Fibroblast of skin of left quadriceps (primary cell): ENCODE measurements at regions not wholly inside any gene's neighbourhood (a gene's known extent, or its start where the extent isn't known, plus 50 kb on each side); places are given as distances from the start of the nearest gene placed in this dataset.
"Not testable (repeated sequence)": the region's sequence is repeated elsewhere in the genome, so short reads cannot be mapped to it uniquely, and the experiment has no call there.

Source experiments
- DNase-seq, 2 experiments: peaks; one replicate each; pipeline ENCODE4 v3.0.0-alpha.2; 2013; ENCODE audit warnings: low read depth in 2 of 2

DNA sequence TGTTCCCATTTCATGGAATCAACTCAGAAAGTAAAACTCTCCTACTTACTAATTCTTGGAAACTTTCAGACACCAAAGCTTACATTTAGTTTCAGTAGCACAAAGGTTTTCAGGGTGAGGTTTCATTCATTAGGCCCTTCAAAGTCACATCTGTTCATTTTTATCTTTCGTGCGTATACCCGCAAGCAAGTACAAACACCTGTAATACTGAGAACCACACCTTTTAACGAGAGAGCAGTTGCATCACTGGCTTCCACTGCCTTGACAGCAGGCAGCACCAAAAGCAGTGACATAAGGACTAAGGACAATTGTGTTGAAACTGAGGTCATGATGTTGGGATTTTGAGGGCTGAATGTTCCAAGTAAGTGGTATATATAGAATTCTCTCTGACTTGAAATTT lies 60.5 kb downstream of the GOLGA6L22 start:
- DNase-seq, result not testable (repeated sequence)

DNA sequence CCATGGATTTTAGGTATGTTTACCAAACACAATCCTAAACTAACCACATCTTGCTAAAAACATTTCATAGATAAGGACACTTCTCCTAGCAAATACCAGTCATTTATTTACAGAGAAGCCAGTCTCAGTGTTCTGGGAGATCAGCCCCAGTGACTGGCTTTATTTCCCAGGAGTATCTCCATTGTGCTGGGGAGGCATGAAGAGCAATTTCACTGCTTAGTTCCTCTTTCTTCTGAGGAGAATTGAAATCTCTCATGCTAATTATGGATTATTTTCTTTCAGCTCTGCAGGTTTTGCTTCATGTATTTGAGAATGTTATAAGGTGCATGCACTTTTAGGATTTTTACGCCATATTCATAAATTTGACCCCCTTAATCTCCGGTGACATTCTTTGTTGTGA lies 67.8 kb downstream of the GOLGA6L22 start:
- not testable (repeated sequence) for DNase-seq

DNA sequence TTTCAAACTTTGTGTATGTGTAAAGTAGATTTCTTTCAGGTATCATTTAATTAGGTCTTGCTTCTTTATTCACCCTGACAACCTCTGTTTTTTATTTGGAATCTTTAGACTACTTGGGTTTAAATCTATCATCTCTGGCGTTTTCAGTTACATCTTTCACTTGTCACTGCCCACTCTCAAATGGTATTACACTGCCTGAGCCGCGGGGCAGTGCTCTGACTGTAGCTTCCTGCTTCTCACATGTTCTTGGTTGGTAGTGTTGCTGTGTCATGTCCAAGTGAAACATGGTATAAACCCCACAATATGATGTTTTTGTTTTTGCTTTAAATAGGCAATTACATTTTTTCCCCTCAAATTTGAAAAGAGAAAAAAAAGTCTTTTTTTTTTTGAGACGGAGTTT lies 68.3 kb downstream of the GOLGA6L22 start:
- DNase-seq, result not testable (repeated sequence)

DNA sequence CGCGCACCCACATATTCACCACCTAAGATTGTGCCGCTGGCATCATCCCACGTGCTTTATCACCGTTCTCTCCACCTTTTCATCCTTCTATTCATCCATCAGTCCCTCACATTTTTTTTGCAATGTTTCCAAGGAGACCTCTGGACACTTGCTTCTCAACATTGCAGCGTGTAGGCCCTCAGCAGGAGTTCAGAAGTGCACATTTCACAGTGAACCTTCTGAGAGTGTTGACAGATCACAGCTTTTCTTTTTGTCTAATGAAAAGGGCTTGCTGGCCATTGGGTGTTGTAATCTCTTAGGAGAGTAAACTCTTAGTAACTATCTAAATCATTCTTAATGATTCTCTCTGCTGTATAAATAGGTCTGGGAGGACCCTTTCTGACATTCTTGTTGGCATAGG lies 70.5 kb downstream of the GOLGA6L22 start:
- DNase-seq, result not testable (repeated sequence)

DNA sequence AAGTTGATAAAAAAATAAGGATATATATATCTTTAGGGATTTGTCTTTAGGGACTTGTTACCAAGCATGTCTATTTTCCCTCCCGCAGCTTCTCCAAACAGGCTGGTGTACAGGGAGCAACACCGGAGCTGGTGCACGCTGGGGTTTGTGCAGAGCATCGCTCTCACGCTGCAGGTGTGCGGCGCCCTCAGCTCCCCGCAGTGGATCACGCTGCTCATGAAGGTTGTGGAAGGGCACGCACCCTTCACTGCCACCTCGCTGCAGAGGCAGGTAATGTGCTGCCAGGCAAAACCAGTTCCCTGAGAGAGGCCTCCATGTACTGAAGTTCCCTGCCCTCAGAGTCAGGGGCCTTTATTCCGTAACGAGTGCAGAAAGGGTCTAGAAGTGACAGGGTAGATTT lies 101.0 kb downstream of the GOLGA6L22 start:
- not testable (repeated sequence) for DNase-seq

DNA sequence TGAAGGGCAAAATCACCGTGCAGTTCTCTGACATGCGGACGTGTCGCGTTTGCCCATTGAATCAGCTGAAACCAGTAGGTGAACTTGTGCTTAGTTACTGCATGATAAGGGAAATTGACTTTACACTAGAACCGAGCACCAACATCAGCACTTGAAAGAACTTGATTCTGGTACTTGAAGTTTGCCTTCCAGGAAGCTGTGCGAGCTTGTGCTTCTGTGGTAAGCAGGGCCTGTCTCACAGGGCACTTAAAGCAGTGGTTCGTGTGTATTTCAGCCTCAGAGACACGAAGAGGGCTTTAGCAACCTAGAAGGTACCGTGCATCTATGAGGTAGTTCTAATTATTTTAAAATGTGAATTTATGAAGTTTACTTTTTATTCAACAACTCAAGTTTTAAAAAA lies 103.0 kb downstream of the GOLGA6L22 start:
- not testable (repeated sequence) for DNase-seq

DNA sequence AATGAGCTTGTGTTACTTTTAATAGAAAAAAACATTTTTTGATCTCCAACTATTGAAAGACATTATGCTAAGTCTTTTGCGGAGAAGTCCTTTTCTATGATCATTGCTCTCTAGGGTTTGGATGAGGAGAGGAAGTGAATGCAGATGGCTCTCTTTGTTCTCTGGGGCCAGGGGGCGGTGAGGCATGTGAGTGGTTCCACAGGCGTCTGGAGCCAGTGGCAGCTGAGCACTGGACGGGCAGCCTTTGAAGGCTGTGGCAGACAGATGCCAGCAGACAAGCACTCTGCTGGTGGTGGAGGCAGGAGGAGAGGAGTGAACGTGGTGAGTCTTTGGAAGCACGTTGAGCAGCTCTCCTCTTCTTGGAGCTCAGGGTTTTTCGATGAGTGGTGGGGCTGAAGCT lies 107.8 kb downstream of the GOLGA6L22 start:
- DNase-seq, result not testable (repeated sequence)

DNA sequence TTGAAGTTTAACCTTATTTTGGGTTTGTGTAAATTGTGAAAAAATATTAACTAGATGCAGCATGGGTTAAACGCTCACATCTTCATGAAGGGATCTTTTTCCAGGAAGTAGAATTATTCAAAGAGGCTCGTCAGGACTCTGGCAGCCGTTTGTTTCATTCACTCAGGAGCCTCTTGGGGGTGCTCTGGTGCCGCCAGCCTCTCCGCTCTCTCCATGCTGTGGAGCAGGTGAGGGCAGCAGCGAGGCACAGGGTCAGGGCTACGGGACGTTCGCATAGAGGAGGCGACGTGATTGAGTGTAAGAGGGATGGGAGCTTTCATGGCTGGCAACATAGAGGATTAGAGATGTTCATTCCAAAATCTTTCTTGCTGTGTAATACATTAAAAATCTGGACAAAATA lies 110.8 kb downstream of the GOLGA6L22 start:
- not testable (repeated sequence) for DNase-seq

DNA sequence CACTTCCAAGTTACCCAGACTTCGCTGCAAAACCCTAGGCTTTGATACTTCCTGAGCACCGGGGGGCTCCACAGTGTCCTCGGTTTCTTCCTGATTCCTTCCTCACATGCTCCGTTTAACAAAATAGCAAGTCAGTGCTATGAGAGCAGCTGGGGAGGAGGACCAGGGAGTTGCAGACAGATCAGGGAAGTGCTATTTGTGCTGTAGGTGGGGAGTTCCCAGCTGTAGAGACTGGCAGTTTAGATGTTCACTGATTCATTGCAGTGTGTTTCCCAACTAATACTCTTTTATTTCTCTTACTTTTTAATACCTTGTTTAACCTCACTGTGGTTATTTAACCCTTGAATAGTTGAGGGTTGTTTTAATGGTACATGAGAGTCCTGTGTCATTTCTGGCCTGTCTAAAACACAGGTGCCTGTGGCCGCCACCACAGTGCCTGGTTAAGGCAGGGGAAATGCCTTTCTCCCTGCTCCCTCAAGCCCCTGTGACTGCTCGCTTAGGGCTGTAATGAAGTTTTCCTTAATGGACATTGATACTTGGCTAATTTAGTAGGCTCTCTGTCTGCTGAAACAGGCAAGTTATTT lies 113.5 kb downstream of the GOLGA6L22 start:
- not testable (repeated sequence) for DNase-seq

DNA sequence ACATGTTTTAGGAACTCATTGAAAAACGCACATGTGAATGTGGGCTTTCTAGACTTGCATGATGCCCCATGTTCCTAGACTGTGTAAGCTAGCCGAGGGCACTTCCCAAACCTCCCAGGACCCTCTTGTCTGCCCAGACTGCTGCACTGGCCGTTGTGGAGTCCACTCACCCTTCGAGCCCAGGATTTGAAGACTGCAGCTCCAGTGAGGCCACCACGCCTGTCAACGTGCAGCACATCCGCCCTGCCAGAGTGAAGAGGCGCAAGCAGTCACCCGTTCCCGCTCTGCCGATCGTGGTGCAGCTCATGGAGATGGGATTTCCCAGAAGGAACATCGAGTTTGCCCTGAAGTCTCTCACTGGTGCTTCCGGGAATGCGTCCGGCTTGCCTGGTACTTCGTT lies 114.1 kb downstream of the GOLGA6L22 start:
- DNase-seq, result not testable (repeated sequence)

DNA sequence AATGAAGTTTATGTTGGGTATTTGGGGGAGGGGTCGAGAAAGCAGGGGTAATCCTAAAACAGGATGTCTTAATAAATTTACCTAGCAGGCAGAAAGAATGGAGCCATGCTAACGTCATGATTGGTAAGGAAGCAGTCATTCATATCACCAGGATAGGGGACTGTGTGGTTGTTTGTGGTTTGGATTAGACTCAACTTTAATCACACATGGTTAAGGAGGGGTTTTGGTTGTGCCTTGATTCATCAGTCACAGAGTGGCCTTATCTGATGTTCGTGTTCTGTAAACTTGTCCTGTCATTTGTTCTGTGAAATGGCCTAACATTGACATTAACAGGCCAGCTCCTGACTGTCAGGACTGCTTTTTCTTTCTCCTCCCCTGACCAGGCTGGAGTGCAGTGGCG lies 119.1 kb downstream of the GOLGA6L22 start:
- not testable (repeated sequence) for DNase-seq

DNA sequence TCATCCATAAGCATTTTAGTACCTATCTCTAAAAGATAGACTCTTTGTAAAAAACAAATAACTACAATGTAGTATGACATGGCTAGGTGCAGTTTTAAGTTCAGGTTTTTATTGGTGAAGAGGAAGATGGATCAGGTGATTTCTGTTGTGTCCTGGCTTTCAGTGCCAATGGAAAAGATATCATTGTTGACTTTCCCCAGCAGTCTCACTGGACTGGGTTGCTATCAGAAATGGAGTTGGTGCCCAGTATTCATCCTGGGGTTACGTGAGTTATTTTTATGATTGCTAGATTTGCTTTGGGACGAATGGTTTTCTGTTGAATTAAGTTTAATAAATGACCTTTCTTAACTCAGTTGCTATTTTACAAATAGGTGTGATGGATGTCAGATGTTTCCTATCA lies 120.5 kb downstream of the GOLGA6L22 start:
- DNase-seq, result not testable (repeated sequence)

DNA sequence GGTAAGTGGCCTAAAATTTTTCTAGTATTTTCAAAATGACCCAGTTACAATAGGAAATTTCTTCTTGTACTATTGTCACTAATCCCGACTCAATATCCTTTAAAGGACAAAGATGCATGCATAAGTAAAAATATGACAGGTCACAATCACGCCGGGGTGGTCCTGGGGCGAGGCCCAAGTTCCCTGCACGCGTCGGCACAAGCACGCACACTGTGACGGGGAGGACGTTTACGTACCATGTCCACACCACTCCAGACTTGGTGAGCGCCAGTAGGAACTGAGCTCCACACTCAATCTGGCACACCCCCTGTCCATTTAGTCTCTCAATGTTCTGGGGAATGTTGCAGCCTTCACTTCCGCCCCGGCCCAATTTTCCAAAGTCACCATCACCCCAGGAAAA lies 128.7 kb downstream of the GOLGA6L22 start:
- DNase-seq, result not testable (repeated sequence)

DNA sequence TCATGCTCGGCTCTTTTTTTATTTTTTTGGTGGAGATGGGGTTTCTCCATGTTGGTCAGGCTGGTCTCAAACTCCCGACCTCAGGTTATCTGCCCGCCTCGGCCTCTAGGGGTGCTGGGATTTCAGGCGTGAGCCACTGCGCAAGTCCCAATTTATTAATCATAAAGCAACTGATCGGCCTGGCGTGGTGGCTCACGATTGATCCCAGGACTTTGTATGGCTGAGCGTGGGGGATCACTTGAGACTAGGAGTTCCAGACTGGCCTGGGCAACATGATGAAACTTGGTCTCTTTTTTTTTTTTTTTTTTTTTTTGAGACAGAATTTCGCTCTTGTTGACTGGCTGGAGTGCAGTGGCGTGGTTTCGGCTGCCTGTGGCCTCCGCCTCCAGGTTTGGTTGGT lies 139.8 kb downstream of the GOLGA6L22 start:
- not testable (repeated sequence) for DNase-seq

DNA sequence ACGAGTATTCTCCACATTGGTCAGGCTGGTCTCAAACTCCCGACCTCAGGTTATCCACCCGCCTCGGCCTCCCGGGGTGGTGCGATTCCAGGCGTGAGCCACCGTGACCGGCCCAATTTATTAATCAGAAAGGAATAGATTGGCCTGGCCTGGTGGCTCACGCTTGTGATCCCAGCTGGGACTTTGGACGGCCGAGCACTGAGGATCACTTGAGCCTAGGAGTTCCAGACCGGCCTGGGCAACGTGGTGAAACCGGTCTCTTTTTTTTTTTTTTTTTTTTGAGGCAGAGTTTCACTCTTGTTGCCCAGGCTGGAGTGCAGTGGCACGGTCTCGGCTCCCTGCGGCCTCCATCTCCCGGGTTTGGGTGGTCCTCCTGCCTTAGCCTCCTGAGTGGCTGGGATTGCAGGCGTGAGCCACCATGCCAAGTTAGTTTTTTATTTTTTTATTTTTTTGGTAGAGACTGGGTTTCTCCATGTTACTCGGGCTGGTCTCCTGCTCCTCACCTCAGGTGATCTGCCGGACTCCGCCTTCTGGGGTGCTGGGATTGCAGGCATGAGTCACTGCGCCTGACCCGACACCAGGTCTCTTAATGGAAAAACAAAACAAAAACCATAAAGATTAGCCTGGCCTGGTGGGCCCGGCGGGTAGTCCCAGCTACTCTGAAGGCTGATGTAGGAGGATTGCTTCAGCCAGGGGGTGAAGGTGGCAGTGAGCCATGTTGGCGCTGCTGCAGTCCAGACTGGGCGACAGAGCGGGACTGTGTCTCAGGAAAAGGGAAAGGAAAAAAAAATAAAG lies 141.0 kb downstream of the GOLGA6L22 start:
- DNase-seq, result not testable (repeated sequence)

DNA sequence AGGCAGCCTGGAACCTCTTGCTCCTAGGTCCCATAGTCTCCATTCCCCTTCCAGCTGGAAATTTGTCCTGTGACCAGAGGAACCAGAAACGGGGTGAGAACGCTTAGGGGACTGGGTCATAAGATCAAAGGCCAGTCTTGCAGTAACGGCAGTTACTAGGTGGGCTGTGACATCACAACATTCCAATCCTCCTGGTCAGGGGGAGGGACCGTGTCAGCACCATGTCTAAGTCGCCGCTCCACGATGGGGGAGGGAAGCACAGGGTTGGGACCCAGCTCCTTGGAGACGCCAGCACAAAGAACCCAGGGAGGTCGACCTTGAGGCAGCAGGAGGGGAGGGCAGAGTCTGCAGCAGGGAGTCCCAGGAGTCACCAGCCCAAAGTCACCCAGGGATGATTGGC lies 158.3 kb downstream of the GOLGA6L22 start:
- not testable (repeated sequence) for DNase-seq

DNA sequence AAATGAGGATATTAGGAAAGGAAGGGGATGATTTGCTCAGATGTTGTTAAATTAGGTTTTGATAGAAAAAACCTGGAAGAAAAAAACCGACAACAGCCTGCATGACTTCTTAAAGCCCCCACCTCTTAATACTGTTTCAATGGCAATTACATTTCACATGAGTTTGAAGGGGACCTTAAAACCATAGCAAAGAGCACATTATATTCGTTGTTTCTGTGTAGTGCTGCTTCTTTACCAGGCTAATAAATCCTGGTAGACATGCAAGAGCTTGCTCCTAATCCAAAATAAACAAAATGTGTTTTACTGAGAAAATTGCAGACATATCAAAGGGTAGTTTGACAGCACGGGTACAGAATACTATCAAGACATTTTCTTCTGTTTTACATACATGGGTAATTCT lies 154.7 kb upstream of the NIPA1 start:
- DNase-seq, result not testable (repeated sequence)

DNA sequence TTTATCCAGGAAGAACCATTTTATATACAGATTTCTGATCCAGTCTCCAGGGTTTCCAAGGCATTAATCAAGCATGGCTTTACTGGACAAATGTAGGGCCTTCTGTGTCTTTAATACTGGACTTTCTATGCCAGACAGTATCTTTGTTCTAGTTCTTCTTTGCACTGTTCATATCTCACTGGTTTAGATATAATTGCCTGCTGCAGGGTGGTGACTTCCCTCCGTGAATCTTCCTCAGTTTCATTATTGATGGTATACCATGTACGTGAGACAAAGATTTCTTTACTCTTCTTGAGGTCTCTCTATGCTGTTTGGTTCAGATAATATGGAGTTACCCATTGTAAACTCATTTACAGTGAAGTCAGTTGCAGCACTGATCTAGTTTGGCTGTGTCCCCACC lies 146.5 kb upstream of the NIPA1 start:
- DNase-seq, result not testable (repeated sequence)

DNA sequence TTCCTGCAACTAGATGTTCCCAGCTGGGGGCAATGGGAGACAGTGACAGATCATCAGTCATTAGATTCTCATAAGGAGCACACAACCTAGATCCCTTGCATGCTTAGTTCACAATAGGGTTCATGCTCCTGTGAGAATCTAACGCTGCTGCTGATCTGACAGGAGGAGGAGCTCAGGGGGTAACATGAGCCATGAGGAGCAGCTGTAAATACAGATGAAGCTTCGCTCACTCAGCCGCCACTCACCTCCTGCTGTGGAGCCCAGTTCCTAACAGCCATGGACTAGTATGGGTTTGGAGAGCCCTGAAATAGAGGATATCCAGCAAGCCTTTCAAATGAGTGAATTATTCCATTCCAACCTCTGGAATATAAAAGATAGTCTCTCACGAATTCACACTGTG lies 137.0 kb upstream of the NIPA1 start:
- DNase-seq, result not testable (repeated sequence)

DNA sequence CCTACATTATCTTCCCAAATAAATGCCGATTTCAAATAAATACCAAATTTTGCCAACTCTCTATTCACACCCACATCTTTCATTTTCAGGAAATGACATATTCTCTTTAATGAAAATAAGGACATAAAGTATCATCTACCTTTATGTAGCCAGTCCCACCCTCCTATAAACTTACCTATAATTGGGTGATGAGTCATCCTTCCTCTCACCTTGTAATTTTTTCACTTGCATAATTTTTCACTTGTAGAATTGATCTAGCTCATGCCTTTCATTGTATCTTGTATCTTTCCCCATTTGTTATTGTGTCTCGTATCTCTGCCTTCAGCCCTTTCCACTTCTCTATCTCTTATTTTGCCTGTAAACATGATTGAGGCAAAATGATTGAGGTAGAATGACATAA lies 135.3 kb upstream of the NIPA1 start:
- DNase-seq, result not testable (repeated sequence)

DNA sequence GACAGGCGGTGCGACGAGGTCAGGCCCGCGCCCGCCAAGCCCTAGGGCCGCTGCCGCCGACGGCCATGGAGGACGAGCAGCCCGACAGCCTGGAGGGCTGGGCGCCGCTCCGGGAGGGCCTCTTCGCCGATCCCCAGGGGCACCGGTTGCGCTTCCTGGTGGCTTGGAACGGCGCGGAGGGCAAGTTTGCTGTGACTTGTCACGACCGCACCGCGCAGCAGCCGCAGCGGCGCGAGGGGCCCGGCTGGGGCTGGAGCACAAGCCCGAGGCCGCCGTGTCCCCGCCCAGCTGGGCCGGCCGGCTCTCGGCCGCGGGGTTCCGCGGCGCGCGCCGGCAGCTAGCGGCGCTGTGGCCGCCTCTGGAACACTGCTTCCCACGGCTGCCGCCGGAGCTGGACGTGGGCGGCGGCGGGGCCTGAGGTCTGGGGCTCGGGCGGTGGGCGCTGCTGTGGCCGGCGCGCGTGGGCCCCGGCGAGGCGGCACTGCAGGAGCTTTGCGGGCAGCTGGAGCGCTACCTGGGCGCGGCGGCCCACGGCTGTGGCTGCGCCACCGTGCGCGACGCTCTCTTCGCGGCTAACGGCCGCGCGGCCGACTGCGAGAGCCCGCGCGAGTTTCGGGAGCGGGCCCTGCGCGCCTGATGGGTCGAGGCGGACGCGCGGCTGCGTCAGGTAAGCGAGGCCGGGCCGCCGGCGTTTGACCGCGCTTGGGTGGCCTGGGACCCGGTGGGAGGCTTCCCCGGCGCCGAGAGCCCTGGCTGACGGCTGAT lies 122.0 kb upstream of the NIPA1 start:
- peak in 1 of 2 experiments; percentile 3 for DNase-seq

DNA sequence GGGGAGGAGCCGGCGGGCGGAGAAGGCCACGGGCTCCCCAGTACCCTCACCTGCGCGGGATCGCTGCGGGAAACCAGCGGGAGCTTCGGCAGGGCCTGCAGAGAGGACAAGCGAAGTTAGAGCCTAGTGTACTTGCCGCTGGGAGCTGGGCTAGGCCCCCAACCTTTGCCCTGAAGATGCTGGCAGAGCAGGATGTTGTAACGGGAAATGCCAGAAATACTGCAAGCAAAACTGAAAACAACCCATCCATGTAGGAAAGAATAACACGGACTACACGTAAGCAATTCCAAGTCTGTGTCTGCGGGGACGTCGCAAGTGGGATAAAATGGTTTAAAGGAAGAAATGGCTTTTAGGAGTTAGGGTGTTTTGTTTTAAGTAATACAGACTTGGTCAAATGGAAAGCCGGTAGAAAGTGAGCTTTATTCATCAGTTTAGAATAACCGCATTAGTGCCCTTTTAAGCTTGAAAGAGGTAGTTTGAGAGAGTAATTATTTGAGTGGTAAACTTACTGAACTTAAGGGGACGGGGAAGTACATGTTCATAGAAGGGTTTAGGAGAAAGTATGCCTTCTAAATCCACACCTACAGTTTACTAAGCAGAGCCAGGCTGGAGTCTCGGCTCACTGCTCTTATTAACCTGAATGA lies 121.3 kb upstream of the NIPA1 start:
- DNase-seq, result peak; percentile 57 to 59
